ENCODE measurements at regions not wholly inside any gene's neighbourhood (a gene's known extent, or its start where the extent isn't known, plus 50 kb on each side); places are given as distances from the start of the nearest gene placed in this dataset.
"Not testable (repeated sequence)": the region's sequence is repeated elsewhere in the genome, so short reads cannot be mapped to it uniquely, and the experiment has no call there.

GRCh38 chr2:142827170-142827569, 50.3 kb upstream of the KYNU start:
- no peak for DNase-seq (ENCODE audit: low spot score)

GRCh38 chr2:142825861-142826260, 51.6 kb upstream of the KYNU start:
- no peak for DNase-seq (ENCODE audit: low spot score)

GRCh38 chr2:142824756-142825155, 52.7 kb upstream of the KYNU start:
- no peak for DNase-seq (ENCODE audit: low spot score)

- no peak for DNase-seq (ENCODE audit: low spot score)
Observed at GRCh38 chr2:142822190-142822589, 55.3 kb upstream of the KYNU start.

- DNase-seq (ENCODE audit: low spot score), result no peak
Observed at GRCh38 chr2:142819411-142819810, 58.1 kb upstream of the KYNU start.

GRCh38 chr2:142815375-142815774, 62.1 kb upstream of the KYNU start:
- DNase-seq (ENCODE audit: low spot score), result no peak

- no peak for DNase-seq (ENCODE audit: low spot score)
Observed at GRCh38 chr2:142813830-142814829, 63.3 kb upstream of the KYNU start.

GRCh38 chr2:142811644-142812043, 65.8 kb upstream of the KYNU start:
- DNase-seq (ENCODE audit: low spot score), result not testable (repeated sequence)

- no peak for DNase-seq (ENCODE audit: low spot score)
Observed at GRCh38 chr2:142805244-142805643, 72.2 kb upstream of the KYNU start.

- DNase-seq (ENCODE audit: low spot score), result no peak
Observed at GRCh38 chr2:142803158-142803557, 74.3 kb upstream of the KYNU start.

- DNase-seq (ENCODE audit: low spot score), result no peak
Observed at GRCh38 chr2:142796588-142796987, 80.9 kb upstream of the KYNU start.

GRCh38 chr2:142796161-142796560, 81.3 kb upstream of the KYNU start:
- no peak for DNase-seq (ENCODE audit: low spot score)

- no peak for DNase-seq (ENCODE audit: low spot score)
Observed at GRCh38 chr2:142794850-142795249, 82.6 kb upstream of the KYNU start.

- not testable (repeated sequence) for DNase-seq (ENCODE audit: low spot score)
Observed at GRCh38 chr2:142792328-142792727, 85.1 kb upstream of the KYNU start.

GRCh38 chr2:142791335-142791734, 86.1 kb upstream of the KYNU start:
- no peak for DNase-seq (ENCODE audit: low spot score)

GRCh38 chr2:142786918-142787702, 90.4 kb upstream of the KYNU start:
- DNase-seq (ENCODE audit: low spot score), result no peak

GRCh38 chr2:142782942-142783443, 94.5 kb upstream of the KYNU start:
- DNase-seq (ENCODE audit: low spot score), result no peak

GRCh38 chr2:142781146-142781545, 96.3 kb upstream of the KYNU start:
- no peak for DNase-seq (ENCODE audit: low spot score)

GRCh38 chr2:142778289-142778688, 99.2 kb upstream of the KYNU start:
- no peak for DNase-seq (ENCODE audit: low spot score)

GRCh38 chr2:142777742-142778141, 99.7 kb upstream of the KYNU start:
- no peak for DNase-seq (ENCODE audit: low spot score)

- no peak for DNase-seq (ENCODE audit: low spot score)
Observed at GRCh38 chr2:142769761-142770160, 107.7 kb upstream of the KYNU start.

- DNase-seq (ENCODE audit: low spot score), result no peak
Observed at GRCh38 chr2:142767847-142768246, 109.6 kb upstream of the KYNU start.

- DNase-seq (ENCODE audit: low spot score), result no peak
Observed at GRCh38 chr2:142758973-142759372, 118.5 kb upstream of the KYNU start.

All from HuH-7.5 (cell line).